ENCODE measurements at regions not wholly inside any gene's neighbourhood (a gene's known extent, or its start where the extent isn't known, plus 50 kb on each side); places are given as distances from the start of the nearest gene placed in this dataset.

- no peak overlapping the region for H3K27ac Mint-ChIP-seq (ENCODE audit: low read depth, unreplicated experiment)
- H3K4me1 Mint-ChIP-seq (ENCODE audit: insufficient read depth, unreplicated experiment): peaks cover 12% of the 10 kb centered on the region
- no peaks in the 10 kb centered on the region for H3K9me3 Mint-ChIP-seq (ENCODE audit: unreplicated experiment)
- TF ChIP-seq, protein P1, sequence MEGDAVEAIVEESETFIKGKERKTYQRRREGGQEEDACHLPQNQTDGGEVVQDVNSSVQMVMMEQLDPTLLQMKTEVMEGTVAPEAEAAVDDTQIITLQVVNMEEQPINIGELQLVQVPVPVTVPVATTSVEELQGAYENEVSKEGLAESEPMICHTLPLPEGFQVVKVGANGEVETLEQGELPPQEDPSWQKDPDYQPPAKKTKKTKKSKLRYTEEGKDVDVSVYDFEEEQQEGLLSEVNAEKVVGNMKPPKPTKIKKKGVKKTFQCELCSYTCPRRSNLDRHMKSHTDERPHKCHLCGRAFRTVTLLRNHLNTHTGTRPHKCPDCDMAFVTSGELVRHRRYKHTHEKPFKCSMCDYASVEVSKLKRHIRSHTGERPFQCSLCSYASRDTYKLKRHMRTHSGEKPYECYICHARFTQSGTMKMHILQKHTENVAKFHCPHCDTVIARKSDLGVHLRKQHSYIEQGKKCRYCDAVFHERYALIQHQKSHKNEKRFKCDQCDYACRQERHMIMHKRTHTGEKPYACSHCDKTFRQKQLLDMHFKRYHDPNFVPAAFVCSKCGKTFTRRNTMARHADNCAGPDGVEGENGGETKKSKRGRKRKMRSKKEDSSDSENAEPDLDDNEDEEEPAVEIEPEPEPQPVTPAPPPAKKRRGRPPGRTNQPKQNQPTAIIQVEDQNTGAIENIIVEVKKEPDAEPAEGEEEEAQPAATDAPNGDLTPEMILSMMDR (IDR thresholded peaks at IDR 0.05; ENCODE audit: unreplicated experiment): no peak
- no peak overlapping the region for H3K4me3 Mint-ChIP-seq (ENCODE audit: unreplicated experiment)
- BruUV-seq (replicated peaks): no TSS peak
- intact Hi-C loops (cut with micrococcal nuclease): no loop called here
- ChIA-PET POLR2A (interaction anchor here (0.9 kb wide), 1 partner anchor 113 kb away, joined by 3 read pairs; no protein-coding TSS in a partner anchor), CTCF (interaction anchor here (0.6 kb wide), 1 partner anchor 40 kb away, joined by 4 read pairs; no protein-coding TSS in a partner anchor)
- no peak for DNase-seq (ENCODE audit: unreplicated experiment)
- no peaks in the 10 kb centered on the region for H3K36me3 Mint-ChIP-seq (ENCODE audit: insufficient read depth, unreplicated experiment)
- no peaks in the 10 kb centered on the region for H3K27me3 Mint-ChIP-seq (ENCODE audit: insufficient read depth, unreplicated experiment)
Measured at GRCh38 chr1:234885601-234886000, 243.0 kb downstream of the TOMM20 start.

DNA sequence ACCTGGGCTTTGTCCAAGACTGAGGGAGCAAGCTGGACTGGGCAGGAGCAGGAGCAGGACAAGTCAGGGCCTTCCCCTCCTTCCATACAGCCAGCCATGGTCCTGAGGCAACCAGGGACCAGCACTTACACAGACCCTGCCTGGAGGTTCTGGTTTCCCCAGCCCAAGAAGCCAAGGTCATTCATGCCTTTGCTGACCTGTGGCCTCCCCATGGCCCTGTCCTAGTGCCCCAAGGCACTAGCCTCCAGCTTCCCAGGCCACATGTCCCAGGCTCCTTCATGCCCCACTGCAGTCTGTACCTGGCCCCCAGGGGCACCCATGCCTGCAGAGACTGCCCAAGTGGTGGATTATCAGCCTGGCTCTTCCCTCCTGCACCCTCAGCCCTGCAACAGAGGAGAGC, 243.9 kb downstream of the TOMM20 start:
- TF ChIP-seq, protein P1 (IDR thresholded peaks at IDR 0.05; ENCODE audit: unreplicated experiment): no peak
- no peaks in the 10 kb centered on the region for H3K9me3 Mint-ChIP-seq (ENCODE audit: unreplicated experiment)
- POLR2A ChIA-PET: no interaction called here
- H3K4me3 Mint-ChIP-seq (ENCODE audit: unreplicated experiment): no peak overlapping the region
- no peak for DNase-seq (ENCODE audit: unreplicated experiment)
- CTCF ChIA-PET: interaction anchor here (0.5 to 0.6 kb wide), 2 partner anchors 34 to 139 kb away, joined by 3 to 4 read pairs; no protein-coding TSS in a partner anchor
- peaks cover 12% of the 10 kb centered on the region for H3K4me1 Mint-ChIP-seq (ENCODE audit: insufficient read depth, unreplicated experiment)
- intact Hi-C loops (cut with micrococcal nuclease): no loop called here
- BruUV-seq (replicated peaks): no TSS peak
- H3K27ac Mint-ChIP-seq (ENCODE audit: low read depth, unreplicated experiment): no peak overlapping the region
- H3K36me3 Mint-ChIP-seq (ENCODE audit: insufficient read depth, unreplicated experiment): no peaks in the 10 kb centered on the region
- no peaks in the 10 kb centered on the region for H3K27me3 Mint-ChIP-seq (ENCODE audit: insufficient read depth, unreplicated experiment)

DNA sequence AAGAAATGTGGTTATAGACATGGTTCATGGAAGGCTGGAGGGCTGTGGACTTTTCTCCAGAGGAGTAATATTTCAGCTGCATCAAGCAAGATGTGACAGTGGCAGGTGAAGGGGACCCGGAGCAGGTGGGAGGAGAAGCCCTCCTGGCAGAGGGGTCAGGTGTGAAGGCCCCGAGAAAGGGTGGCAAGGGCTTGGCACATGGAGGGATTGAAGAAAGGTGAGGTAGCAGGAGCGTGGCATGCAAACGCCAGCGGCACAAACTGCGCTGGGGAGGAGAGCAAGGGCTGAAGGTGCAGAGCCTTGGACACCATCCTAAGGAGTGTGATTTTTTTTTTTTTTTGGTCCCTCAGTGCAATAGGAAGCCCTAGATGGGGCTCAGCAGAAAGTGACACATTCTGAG, 244.6 kb downstream of the TOMM20 start:
- no peak for DNase-seq (ENCODE audit: unreplicated experiment)
- Mint-ChIP-seq H3K4me3 (ENCODE audit: unreplicated experiment) (no peak overlapping the region), H3K9me3 (ENCODE audit: unreplicated experiment) (no peaks in the 10 kb centered on the region), H3K27ac (ENCODE audit: low read depth, unreplicated experiment) (no peak overlapping the region), H3K4me1 (ENCODE audit: insufficient read depth, unreplicated experiment) (peaks cover 12% of the 10 kb centered on the region), H3K27me3 (ENCODE audit: insufficient read depth, unreplicated experiment) (no peaks in the 10 kb centered on the region), H3K36me3 (ENCODE audit: insufficient read depth, unreplicated experiment) (no peaks in the 10 kb centered on the region)
- BruUV-seq (replicated peaks): no TSS peak
- intact Hi-C loops (cut with micrococcal nuclease): no loop called here
- CTCF ChIA-PET: interaction anchor here (0.6 kb wide), 1 partner anchor 137 kb away, joined by 3 read pairs; no protein-coding TSS in a partner anchor
- TF ChIP-seq, protein P1 (IDR thresholded peaks at IDR 0.05; ENCODE audit: unreplicated experiment): no peak
- POLR2A ChIA-PET: interaction anchor here (0.9 kb wide), 1 partner anchor 272 kb away, joined by 3 read pairs; no protein-coding TSS in a partner anchor

GRCh38 chr1:234882898-234883297, 245.7 kb downstream of the TOMM20 start:
- BruUV-seq (replicated peaks): no TSS peak
- Mint-ChIP-seq H3K36me3 (ENCODE audit: insufficient read depth, unreplicated experiment) (no peaks in the 10 kb centered on the region), H3K27ac (ENCODE audit: low read depth, unreplicated experiment) (no peak overlapping the region), H3K27me3 (ENCODE audit: insufficient read depth, unreplicated experiment) (no peaks in the 10 kb centered on the region), H3K4me1 (ENCODE audit: insufficient read depth, unreplicated experiment) (peaks cover 12% of the 10 kb centered on the region), H3K4me3 (ENCODE audit: unreplicated experiment) (no peak overlapping the region), H3K9me3 (ENCODE audit: unreplicated experiment) (no peaks in the 10 kb centered on the region)
- POLR2A ChIA-PET: no interaction called here
- CTCF ChIA-PET: interaction anchor here (1.0 kb wide), 1 partner anchor 260 kb away, joined by 3 read pairs; no protein-coding TSS in a partner anchor
- no peak for DNase-seq (ENCODE audit: unreplicated experiment)
- intact Hi-C loops (cut with micrococcal nuclease): no loop called here
- TF ChIP-seq, protein P1 (IDR thresholded peaks at IDR 0.05; ENCODE audit: unreplicated experiment): no peak
